GM18507 (cell line): ENCODE measurements at regions not wholly inside any gene's neighbourhood (a gene's known extent, or its start where the extent isn't known, plus 50 kb on each side); places are given as distances from the start of the nearest gene placed in this dataset.
"Not testable (repeated sequence)": the region's sequence is repeated elsewhere in the genome, so short reads cannot be mapped to it uniquely, and the experiment has no call there.

Experiments
- DNase-seq: peaks from one replicate; pipeline ENCODE4 v3.0.0; 2011; ENCODE audit warnings: low read depth; ENCODE audit not compliant: insufficient read length; ENCODE audit errors: extremely low spot score
- FAIRE-seq: peaks from 2 replicates; lab custom pipeline; 2011; peaks lifted over from hg19 to GRCh38; lab: Jason Lieb, UNC

DNA sequence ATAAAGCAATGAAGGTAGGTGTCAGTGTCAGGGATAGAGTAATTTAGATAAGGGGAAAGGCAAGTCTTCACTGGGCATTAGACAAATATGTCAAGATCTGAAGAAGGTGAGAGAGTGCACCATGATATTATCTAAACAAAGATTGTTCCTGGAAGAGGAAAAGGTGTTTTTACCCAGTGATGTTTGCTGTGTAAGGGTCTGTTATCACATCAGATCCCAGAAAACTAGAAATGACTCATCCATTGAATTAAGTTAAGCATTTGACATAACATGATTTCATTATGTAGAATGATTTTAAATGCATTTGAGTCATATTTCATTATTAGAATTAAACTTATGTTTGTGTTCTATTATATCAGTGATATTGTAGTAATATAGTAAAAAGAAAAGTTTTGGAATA, 1279.5 kb upstream of the CITED2 start:
- no peak for DNase-seq
- no peak for FAIRE-seq

DNA sequence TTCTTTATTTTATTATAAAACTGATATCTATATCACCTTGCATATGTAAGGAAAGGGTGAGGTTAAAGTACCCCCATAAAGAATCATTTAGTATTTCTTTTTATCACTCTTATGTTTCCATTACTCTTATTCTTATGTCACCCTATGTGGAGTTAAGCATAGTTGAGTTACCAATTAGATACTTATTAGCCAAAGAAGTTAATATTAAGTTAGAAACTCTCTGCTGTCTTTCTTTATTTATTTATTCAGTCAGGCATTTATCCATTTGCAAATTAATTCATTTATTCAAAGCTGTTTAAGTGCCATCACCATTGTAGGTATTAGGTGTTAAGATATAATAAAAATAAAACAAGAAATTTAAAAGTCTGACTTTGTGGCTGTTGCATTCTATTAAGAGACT, 1279.1 kb upstream of the CITED2 start:
- DNase-seq (no peak), FAIRE-seq (no peak)

DNA sequence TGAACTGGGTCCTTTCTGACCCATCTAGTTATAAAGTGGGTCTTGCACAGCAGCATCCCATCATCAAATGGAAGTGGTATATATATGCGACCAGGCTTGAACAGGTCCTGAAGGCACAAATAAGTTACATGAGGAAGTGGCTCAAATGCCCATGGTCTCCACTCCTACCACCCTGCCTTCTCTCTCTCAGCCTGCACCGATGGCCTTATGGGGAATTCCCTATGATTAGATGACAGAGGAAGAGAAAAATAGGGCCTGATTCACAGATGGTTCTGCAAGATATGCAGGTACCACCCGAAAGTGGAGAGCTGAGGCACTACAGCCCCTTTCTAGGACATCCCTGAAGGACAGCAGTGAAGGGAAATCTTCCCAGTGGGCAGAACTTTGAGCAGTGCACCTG, 1275.1 kb upstream of the CITED2 start:
- not testable (repeated sequence) for DNase-seq, FAIRE-seq

DNA sequence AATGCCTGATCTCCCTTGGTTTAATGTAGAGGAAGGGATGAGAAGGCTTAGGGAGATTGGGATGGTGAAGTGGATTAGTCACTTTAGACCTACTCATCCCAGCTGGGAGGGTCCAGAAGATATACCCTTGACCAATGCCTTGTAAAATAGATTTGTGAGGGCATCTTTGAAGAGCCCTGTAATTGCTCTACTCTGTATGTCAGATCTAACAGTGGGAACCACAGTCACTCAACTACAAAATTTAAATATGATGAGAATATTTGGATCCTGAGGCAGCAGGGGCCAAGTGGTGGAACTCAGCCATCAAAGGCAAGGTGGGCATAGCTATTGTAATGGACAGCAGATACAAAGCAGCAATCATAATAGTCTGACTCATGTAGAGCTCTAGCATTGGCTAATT, 1272.9 kb upstream of the CITED2 start:
- FAIRE-seq, DNase-seq: not testable (repeated sequence)

DNA sequence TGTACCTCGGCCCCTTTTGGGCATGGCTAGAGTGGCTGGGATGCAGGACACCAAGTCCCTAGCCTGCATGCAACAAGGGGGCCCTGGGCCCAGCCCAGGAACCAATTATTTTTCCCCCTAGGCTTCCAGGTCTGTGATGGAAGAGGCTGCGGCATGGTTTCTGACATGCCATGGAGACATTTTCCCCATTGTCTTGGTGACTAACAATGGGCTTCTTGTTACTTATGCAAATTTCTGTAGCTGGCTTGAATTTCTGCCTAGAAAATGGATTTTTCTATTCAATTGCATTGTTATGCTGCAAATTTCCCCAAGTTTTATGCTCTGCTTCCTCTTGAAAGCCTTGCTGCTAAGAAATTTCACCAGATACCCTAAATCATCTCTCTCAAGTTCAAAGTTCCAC, 1269.6 kb upstream of the CITED2 start:
- no peak for DNase-seq
- no peak for FAIRE-seq

GRCh38 chr6:140641412-140641811, 1267.0 kb upstream of the CITED2 start:
- FAIRE-seq (peak; percentile 5), DNase-seq (no peak)

- peak; percentile 18 for FAIRE-seq
- no peak for DNase-seq
These were observed 1262.5 kb upstream of the CITED2 start for GRCh38 chr6:140636908-140637402.

GRCh38 chr6:140636271-140636907, 1261.9 kb upstream of the CITED2 start:
- FAIRE-seq (peak; percentile 66), DNase-seq (no peak)

- DNase-seq (no peak), FAIRE-seq (no peak)
These were observed 1252.6 kb upstream of the CITED2 start for GRCh38 chr6:140627002-140627401.

DNA sequence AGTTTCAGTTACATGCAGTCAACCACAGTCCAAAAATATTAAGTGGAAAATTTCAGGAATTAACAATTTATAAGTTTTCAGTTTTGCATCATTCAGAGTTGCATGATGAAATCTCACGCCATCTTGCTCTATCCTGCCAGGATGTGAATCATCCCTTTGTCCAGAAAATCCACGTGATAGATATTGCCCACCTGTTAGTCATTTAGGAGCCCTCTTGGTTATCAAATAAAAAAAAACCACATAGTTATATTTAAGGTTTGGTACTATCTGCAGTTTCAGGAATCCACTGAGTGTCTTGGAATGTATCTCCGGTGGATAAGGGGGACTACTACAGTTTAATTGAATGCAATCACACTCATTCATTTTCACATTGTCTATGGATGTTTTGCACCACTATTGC, 1249.0 kb upstream of the CITED2 start:
- no peak for FAIRE-seq
- no peak for DNase-seq

DNA sequence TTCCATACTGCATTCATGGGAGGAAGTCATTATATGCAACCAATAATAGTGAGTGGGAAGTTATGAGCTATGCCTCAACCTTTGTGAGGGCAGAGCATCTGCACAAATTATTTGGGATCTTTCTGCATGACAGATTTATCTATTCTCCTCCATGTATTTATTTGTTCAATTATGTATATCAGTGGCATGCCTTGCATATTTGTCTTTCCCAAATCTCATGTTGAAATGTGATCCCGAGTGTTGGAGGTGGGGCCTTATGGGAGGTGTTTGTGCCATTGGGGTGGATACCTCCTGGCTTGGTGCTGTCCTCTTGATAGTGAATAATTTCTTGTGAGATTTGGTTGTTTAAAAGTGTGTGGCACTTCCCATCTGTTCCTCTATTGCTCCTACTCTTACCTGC, 1246.0 kb upstream of the CITED2 start:
- FAIRE-seq (no peak), DNase-seq (no peak)

GRCh38 chr6:140609956-140610355, 1235.5 kb upstream of the CITED2 start:
- FAIRE-seq (no peak), DNase-seq (no peak)

GRCh38 chr6:140609321-140609720, 1234.9 kb upstream of the CITED2 start:
- no peak for FAIRE-seq
- DNase-seq, result no peak

GRCh38 chr6:140604786-140605185, 1230.3 kb upstream of the CITED2 start:
- FAIRE-seq (no peak), DNase-seq (no peak)

GRCh38 chr6:140602431-140603248, 1228.2 kb upstream of the CITED2 start:
- FAIRE-seq (no peak), DNase-seq (no peak)

- no peak for DNase-seq
These were observed 1226.8 kb upstream of the CITED2 start for GRCh38 chr6:140601021-140601808.

GRCh38 chr6:140599916-140600315, 1225.5 kb upstream of the CITED2 start:
- FAIRE-seq, result no peak
- DNase-seq, result no peak

More at GRCh38 chr6:140601021-140601808, 1226.8 kb upstream of the CITED2 start:
- FAIRE-seq, result no peak

DNA sequence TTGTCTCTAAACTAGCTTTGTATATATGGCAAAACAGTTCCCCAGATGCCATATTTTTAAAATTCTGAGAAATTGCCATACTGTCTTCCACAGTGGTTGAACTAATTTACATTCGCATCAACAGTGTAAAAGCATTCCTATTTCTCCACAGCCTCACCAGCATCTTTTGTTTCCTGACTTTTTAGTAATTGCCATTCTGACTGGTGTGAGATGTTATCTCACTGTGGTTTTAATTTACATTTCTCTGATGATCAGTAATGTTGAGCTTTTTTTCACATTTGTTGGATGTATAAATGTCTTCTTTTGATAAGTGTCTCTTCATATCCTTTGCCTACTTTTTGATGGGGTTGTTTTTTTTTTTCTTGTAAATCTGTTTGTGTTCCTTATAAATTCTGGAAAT, 1222.7 kb upstream of the CITED2 start:
- DNase-seq (no peak), FAIRE-seq (no peak)

DNA sequence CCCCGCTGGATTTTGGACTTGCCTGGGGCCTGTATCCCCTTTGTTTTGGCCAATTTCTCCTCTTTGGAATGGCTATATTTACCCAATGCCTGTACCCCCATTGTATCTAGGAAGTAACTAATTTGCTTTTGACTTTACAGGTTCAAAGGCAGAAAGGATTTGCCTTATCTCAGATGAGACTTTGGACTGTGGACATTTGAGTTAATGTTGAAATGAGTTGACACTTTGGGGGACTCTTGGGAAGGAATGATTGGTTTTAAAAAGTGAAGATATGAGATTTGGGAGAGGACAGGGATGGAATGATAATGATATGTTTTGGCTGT, 1220.3 kb upstream of the CITED2 start:
- DNase-seq (no peak), FAIRE-seq (no peak)

DNA sequence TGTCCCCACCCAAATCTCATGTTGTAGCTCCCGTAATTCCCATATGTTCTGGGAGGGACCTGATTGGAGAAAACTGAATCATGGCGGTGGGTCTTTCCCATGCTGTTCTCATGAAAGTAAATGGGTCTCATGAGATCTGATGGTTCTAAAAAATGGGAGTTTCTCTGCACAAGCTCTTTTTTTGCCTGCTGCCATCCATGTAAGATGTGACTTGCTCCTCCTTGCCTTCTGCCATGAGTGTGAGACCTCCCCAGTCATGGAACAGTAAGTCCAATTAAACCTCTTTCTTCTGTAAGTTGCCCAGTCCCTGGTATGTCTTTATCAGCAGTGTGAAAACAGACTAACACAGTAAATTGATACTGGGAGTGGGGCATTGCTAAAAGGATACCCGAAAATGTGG, 1218.4 kb upstream of the CITED2 start:
- FAIRE-seq, result no peak

More for the DNA sequence above, 1218.4 kb upstream of the CITED2 start:
- DNase-seq, result no peak
